ENCODE measurements at regions not wholly inside any gene's neighbourhood (a gene's known extent, or its start where the extent isn't known, plus 50 kb on each side); places are given as distances from the start of the nearest gene placed in this dataset.

GRCh38 chr4:175065228-175065627, 147.1 kb downstream of the ADAM29 start:
- H3K4me3 ChIP-seq (ENCODE audit: low read length in 2 of 2): no peak overlapping the region
- no peaks in the 10 kb centered on the region for H3K36me3 ChIP-seq (ENCODE audit: control insufficient read depth in 2 of 2, insufficient read depth in 2 of 2, low read length in 1 of 2)
- H3K9me3 ChIP-seq (ENCODE audit: control insufficient read depth in 2 of 2, insufficient read depth in 1 of 2, low read length in 1 of 2): peaks cover 0 to 7% of the 10 kb centered on the region in 2 donors
- no peak for DNase-seq (ENCODE audit: low read depth in 6 of 9, low spot score in 9 of 9)
- H3K4me1 ChIP-seq (ENCODE audit: control insufficient read depth in 2 of 2, insufficient read depth in 2 of 2, low read length in 2 of 2): no peaks in the 10 kb centered on the region
- H3K27ac ChIP-seq (ENCODE audit: low read depth in 1 of 2, low read length in 1 of 2): no peak overlapping the region
- H3K27me3 ChIP-seq (ENCODE audit: control insufficient read depth in 2 of 2, insufficient read depth in 1 of 2, low read length in 1 of 2): no peaks in the 10 kb centered on the region

- H3K9me3 ChIP-seq (ENCODE audit: control insufficient read depth in 2 of 2, insufficient read depth in 1 of 2, low read length in 1 of 2): peaks cover 0 to 4% of the 10 kb centered on the region in 2 donors
- no peaks in the 10 kb centered on the region for H3K36me3 ChIP-seq (ENCODE audit: control insufficient read depth in 2 of 2, insufficient read depth in 2 of 2, low read length in 1 of 2)
- no peaks in the 10 kb centered on the region for H3K27me3 ChIP-seq (ENCODE audit: control insufficient read depth in 2 of 2, insufficient read depth in 1 of 2, low read length in 1 of 2)
- DNase-seq (ENCODE audit: low read depth in 6 of 9, low spot score in 9 of 9): no peak
- H3K27ac ChIP-seq (ENCODE audit: low read depth in 1 of 2, low read length in 1 of 2): no peak overlapping the region
- 57% methylated on average over 3 of the region's 3 CpGs for WGBS
- H3K4me1 ChIP-seq (ENCODE audit: control insufficient read depth in 2 of 2, insufficient read depth in 2 of 2, low read length in 2 of 2): no peaks in the 10 kb centered on the region
- no peak overlapping the region for H3K4me3 ChIP-seq (ENCODE audit: low read length in 2 of 2)
Measured at GRCh38 chr4:175066923-175067627, 148.9 kb downstream of the ADAM29 start.

- H3K36me3 ChIP-seq (ENCODE audit: control insufficient read depth in 2 of 2, insufficient read depth in 2 of 2, low read length in 1 of 2): no peaks in the 10 kb centered on the region
- no peaks in the 10 kb centered on the region for H3K9me3 ChIP-seq (ENCODE audit: control insufficient read depth in 2 of 2, insufficient read depth in 1 of 2, low read length in 1 of 2)
- no peak overlapping the region for H3K4me3 ChIP-seq (ENCODE audit: low read length in 2 of 2)
- no peaks in the 10 kb centered on the region for H3K27me3 ChIP-seq (ENCODE audit: control insufficient read depth in 2 of 2, insufficient read depth in 1 of 2, low read length in 1 of 2)
- no peaks in the 10 kb centered on the region for H3K4me1 ChIP-seq (ENCODE audit: control insufficient read depth in 2 of 2, insufficient read depth in 2 of 2, low read length in 2 of 2)
- no peak overlapping the region for H3K27ac ChIP-seq (ENCODE audit: low read depth in 1 of 2, low read length in 1 of 2)
- no peak for DNase-seq (ENCODE audit: low read depth in 6 of 9, low spot score in 9 of 9)
Measured at GRCh38 chr4:175068266-175068665, 150.1 kb downstream of the ADAM29 start.

GRCh38 chr4:175070444-175070843, 152.3 kb downstream of the ADAM29 start:
- H3K9me3 ChIP-seq (ENCODE audit: control insufficient read depth in 2 of 2, insufficient read depth in 1 of 2, low read length in 1 of 2): no peaks in the 10 kb centered on the region
- no peak overlapping the region for H3K4me3 ChIP-seq (ENCODE audit: low read length in 2 of 2)
- no peaks in the 10 kb centered on the region for H3K27me3 ChIP-seq (ENCODE audit: control insufficient read depth in 2 of 2, insufficient read depth in 1 of 2, low read length in 1 of 2)
- H3K4me1 ChIP-seq (ENCODE audit: control insufficient read depth in 2 of 2, insufficient read depth in 2 of 2, low read length in 2 of 2): no peaks in the 10 kb centered on the region
- H3K27ac ChIP-seq (ENCODE audit: low read depth in 1 of 2, low read length in 1 of 2): no peak overlapping the region
- no peaks in the 10 kb centered on the region for H3K36me3 ChIP-seq (ENCODE audit: control insufficient read depth in 2 of 2, insufficient read depth in 2 of 2, low read length in 1 of 2)
- over 99% methylated on average over 3 of the region's 3 CpGs for WGBS
- no peak for DNase-seq (ENCODE audit: low read depth in 6 of 9, low spot score in 9 of 9)

- 57% methylated on average over 3 of the region's 3 CpGs for WGBS
- DNase-seq (ENCODE audit: low read depth in 6 of 9, low spot score in 9 of 9): no peak
- no peak overlapping the region for H3K4me3 ChIP-seq (ENCODE audit: low read length in 2 of 2)
- H3K27ac ChIP-seq (ENCODE audit: low read depth in 1 of 2, low read length in 1 of 2): no peak overlapping the region
- H3K27me3 ChIP-seq (ENCODE audit: control insufficient read depth in 2 of 2, insufficient read depth in 1 of 2, low read length in 1 of 2): no peaks in the 10 kb centered on the region
- H3K36me3 ChIP-seq (ENCODE audit: control insufficient read depth in 2 of 2, insufficient read depth in 2 of 2, low read length in 1 of 2): no peaks in the 10 kb centered on the region
- no peaks in the 10 kb centered on the region for H3K9me3 ChIP-seq (ENCODE audit: control insufficient read depth in 2 of 2, insufficient read depth in 1 of 2, low read length in 1 of 2)
- no peaks in the 10 kb centered on the region for H3K4me1 ChIP-seq (ENCODE audit: control insufficient read depth in 2 of 2, insufficient read depth in 2 of 2, low read length in 2 of 2)
Measured at GRCh38 chr4:175071123-175071522, 153.0 kb downstream of the ADAM29 start.

- Histone ChIP-seq H3K36me3 (ENCODE audit: control insufficient read depth in 2 of 2, insufficient read depth in 2 of 2, low read length in 1 of 2) (no peaks in the 10 kb centered on the region), H3K27me3 (ENCODE audit: control insufficient read depth in 2 of 2, insufficient read depth in 1 of 2, low read length in 1 of 2) (no peaks in the 10 kb centered on the region), H3K4me3 (ENCODE audit: low read length in 2 of 2) (no peak overlapping the region), H3K27ac (ENCODE audit: low read depth in 1 of 2, low read length in 1 of 2) (no peak overlapping the region), H3K9me3 (ENCODE audit: control insufficient read depth in 2 of 2, insufficient read depth in 1 of 2, low read length in 1 of 2) (peaks cover 0 to 4% of the 10 kb centered on the region in 2 donors), H3K4me1 (ENCODE audit: control insufficient read depth in 2 of 2, insufficient read depth in 2 of 2, low read length in 2 of 2) (no peaks in the 10 kb centered on the region)
- DNase-seq (ENCODE audit: low read depth in 6 of 9, low spot score in 9 of 9): no peak
- WGBS: 92% methylated on average over 1 of the region's 1 CpG
Measured at GRCh38 chr4:175087145-175087544, 169.0 kb downstream of the ADAM29 start.

- no peaks in the 10 kb centered on the region for H3K36me3 ChIP-seq (ENCODE audit: control insufficient read depth in 2 of 2, insufficient read depth in 2 of 2, low read length in 1 of 2)
- DNase-seq (ENCODE audit: low read depth in 6 of 9, low spot score in 9 of 9): no peak
- H3K27me3 ChIP-seq (ENCODE audit: control insufficient read depth in 2 of 2, insufficient read depth in 1 of 2, low read length in 1 of 2): no peaks in the 10 kb centered on the region
- H3K4me3 ChIP-seq (ENCODE audit: low read length in 2 of 2): no peak overlapping the region
- H3K27ac ChIP-seq (ENCODE audit: low read depth in 1 of 2, low read length in 1 of 2): no peak overlapping the region
- peaks cover 0 to 28% of the 10 kb centered on the region in 2 donors for H3K9me3 ChIP-seq (ENCODE audit: control insufficient read depth in 2 of 2, insufficient read depth in 1 of 2, low read length in 1 of 2)
- H3K4me1 ChIP-seq (ENCODE audit: control insufficient read depth in 2 of 2, insufficient read depth in 2 of 2, low read length in 2 of 2): no peaks in the 10 kb centered on the region
- 92% methylated on average over 2 of the region's 2 CpGs for WGBS
Measured at GRCh38 chr4:175090116-175090515, 172.0 kb downstream of the ADAM29 start.

- Histone ChIP-seq H3K27me3 (ENCODE audit: control insufficient read depth in 2 of 2, insufficient read depth in 1 of 2, low read length in 1 of 2) (no peaks in the 10 kb centered on the region), H3K36me3 (ENCODE audit: control insufficient read depth in 2 of 2, insufficient read depth in 2 of 2, low read length in 1 of 2) (no peaks in the 10 kb centered on the region), H3K4me1 (ENCODE audit: control insufficient read depth in 2 of 2, insufficient read depth in 2 of 2, low read length in 2 of 2) (no peaks in the 10 kb centered on the region), H3K27ac (ENCODE audit: low read depth in 1 of 2, low read length in 1 of 2) (no peak overlapping the region), H3K9me3 (ENCODE audit: control insufficient read depth in 2 of 2, insufficient read depth in 1 of 2, low read length in 1 of 2) (peaks cover 2 to 33% of the 10 kb centered on the region in 2 donors), H3K4me3 (ENCODE audit: low read length in 2 of 2) (no peak overlapping the region)
- no peak for DNase-seq (ENCODE audit: low read depth in 6 of 9, low spot score in 9 of 9)
- WGBS: 88% methylated on average over 5 of the region's 5 CpGs
Measured at GRCh38 chr4:175091649-175092048, 173.5 kb downstream of the ADAM29 start.

- H3K27me3 ChIP-seq (ENCODE audit: control insufficient read depth in 2 of 2, insufficient read depth in 1 of 2, low read length in 1 of 2): no peaks in the 10 kb centered on the region
- H3K36me3 ChIP-seq (ENCODE audit: control insufficient read depth in 2 of 2, insufficient read depth in 2 of 2, low read length in 1 of 2): no peaks in the 10 kb centered on the region
- no peak overlapping the region for H3K27ac ChIP-seq (ENCODE audit: low read depth in 1 of 2, low read length in 1 of 2)
- H3K9me3 ChIP-seq (ENCODE audit: control insufficient read depth in 2 of 2, insufficient read depth in 1 of 2, low read length in 1 of 2): peaks cover 2 to 33% of the 10 kb centered on the region in 2 donors
- 94% methylated on average over 20 of the region's 20 CpGs for WGBS
- no peak for DNase-seq (ENCODE audit: low read depth in 6 of 9, low spot score in 9 of 9)
- no peak overlapping the region for H3K4me3 ChIP-seq (ENCODE audit: low read length in 2 of 2)
- no peaks in the 10 kb centered on the region for H3K4me1 ChIP-seq (ENCODE audit: control insufficient read depth in 2 of 2, insufficient read depth in 2 of 2, low read length in 2 of 2)
Measured at GRCh38 chr4:175092114-175092513, 174.0 kb downstream of the ADAM29 start.

All from thymus (tissue), 11 donors.